Endometrium (tissue), 2 donors: ENCODE measurements at regions not wholly inside any gene's neighbourhood (a gene's known extent, or its start where the extent isn't known, plus 50 kb on each side); places are given as distances from the start of the nearest gene placed in this dataset.

Experiments used
- FAIRE-seq: peaks from 2 replicates; lab custom pipeline; 2012; peaks lifted over from hg19 to GRCh38; lab: Jason Lieb, UNC
- donor health status: control.
- donor health status: control.

DNA sequence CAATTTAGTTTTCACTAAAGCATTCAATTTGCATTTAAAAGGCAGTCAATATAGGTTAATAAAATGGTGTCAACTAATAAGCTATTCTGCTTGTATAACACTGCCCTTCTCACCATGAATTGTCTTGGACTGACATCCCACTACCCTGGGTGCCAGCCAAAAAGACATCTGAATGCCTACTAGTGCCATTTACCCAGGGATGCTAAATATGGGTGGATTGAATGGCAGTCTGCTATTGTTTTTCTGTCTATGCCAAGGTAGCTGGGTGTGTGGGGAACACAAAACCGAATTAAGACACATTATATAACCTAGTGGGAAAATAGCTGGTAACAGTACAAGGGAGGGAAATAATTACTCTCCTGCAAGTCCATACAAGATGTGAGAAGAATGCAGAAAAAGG lies 240.0 kb upstream of the CFAP20DC start:
- no peak for FAIRE-seq

DNA sequence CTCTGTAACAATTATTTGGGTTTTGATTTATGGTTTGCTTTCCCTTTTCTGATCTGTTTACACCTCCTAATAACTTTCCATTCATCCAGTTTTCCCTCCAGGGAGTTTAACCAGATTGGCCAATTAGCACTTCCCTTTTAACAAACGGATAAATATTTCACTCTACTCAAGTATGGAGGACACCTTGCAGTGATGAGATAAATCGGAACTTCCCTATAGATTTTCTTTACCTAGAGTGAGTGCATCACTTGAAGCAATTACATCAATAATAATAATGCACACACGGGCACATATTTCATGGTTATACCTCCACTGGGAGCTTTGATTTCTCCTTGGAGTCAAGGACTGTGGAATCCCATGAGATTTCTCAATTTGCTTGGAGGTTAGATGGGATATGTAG lies 239.1 kb upstream of the CFAP20DC start:
- FAIRE-seq: no peak

DNA sequence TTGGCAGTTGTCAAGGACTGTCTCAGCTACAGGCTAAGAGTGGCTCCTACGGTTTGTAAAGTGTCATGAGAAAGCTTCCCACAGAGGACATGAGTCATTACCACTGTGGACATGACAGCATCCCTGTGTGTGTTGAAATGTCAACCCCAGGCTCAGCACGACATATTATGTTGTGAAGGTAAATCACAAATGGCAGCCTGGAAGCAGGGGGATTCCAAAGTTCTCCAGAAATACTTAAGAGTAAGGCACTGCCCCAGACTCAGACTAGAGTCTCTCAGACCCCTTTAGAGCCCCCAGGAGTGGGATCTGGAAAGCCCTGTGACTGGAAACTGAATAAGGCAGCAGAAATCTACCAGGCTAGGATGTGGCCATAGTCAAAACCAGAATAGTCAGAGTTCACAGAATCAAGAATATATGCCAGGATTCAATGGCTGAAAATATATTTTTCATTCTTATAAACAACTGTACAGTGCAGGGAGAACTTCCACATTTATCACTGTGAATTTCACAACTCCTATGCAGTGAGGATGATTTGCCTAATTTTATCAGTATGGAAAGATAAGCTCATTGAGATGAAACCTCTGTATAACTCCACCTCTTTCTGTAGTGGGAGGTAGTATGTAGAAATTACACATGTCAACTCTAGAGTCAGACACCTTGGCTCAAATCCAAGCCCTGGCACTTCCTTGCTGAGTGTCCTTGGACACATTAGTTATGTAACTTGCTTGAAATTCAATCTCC lies 237.1 kb upstream of the CFAP20DC start:
- no peak for FAIRE-seq

DNA sequence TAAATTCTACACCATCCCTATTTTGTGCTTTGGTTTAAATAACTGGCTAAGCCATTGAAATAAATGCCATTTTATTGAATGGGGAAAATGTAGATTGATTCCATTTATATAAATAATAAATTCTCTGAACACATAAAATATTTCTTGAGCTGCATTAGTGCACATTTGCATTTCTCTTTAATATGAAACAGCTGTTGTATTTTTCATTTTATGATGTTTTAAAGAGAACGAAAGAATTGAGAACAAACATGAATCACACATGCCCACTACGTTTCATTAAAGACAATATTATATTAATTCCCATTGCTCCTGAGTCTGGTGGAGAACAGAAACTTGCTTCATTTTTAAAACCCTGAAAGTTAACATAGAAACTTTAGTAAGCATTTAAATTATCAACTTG lies 235.7 kb upstream of the CFAP20DC start:
- FAIRE-seq: peak; percentile 89

DNA sequence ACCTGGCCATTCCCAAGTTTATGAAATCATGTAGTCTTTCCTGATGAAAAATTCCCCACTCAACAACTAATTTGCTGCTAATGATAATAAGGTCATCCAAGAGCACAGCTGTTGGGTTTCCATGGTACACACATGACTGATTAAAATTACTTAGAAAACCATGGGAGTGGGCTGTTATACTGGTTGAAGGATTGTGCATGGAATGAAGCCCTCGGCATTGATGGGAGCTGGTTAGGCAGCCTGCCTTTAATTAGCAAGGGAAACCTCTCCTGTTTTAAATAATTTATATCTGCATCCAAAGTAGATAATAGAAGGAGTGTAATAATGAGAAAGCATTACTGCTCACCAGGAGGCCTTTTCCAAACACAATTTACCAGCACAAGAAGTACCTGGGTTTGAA lies 235.1 kb upstream of the CFAP20DC start:
- FAIRE-seq: no peak

DNA sequence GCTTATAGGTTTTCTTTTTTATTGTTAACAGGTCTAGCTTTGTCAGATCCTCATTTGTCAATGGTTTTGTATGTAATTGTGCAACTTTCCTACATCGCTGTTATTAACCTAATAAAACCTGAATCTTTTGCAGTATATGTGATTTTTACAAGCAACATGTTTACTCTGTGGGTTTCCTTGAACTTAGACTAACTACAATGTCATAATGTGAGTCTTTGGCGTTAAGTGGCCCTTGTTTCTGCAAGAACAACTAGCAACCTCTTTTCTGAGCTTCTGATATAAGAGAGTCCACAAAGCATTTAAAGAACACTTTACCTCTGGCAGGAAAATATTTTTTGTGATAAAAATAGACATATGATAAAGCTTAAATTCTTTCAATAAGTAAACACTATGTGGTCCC lies 230.3 kb upstream of the CFAP20DC start:
- no peak for FAIRE-seq

DNA sequence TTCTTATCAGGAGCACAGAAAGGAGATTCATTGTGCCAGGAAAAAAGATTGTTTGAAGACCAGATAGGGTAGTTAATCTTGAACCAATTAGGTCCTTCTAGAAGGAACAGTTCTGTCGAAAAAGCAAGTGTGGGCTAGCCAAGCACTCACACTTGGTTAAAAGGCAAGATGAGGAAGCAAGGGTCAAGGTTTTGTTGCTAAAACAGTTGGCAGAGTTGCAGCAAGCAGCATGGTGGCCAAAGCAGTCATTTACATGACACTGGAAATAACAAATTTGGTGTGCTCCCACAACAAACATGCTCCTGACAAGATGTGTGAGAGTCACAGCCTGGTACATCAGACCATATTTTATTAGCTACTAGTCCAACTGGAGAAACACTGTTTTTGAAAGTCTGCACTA lies 228.0 kb upstream of the CFAP20DC start:
- no peak for FAIRE-seq

DNA sequence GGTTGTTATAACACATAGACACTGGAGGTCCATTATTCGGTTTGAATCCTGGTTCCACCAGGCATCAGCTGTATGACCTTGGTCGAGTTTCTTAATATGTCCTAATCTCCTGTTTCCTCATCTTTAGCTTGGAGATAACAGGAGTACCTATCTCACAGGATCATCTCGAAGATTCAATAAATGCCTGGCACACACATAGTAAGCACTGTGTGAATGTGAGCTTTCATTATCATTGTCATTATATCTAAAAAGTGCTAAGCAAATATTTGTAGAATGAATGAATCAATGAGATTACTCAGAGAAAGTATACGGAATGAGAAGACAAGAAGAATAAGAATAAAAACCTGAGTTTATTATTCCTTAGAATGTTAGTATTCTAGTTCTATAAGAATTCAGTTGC lies 227.4 kb upstream of the CFAP20DC start:
- FAIRE-seq: no peak

DNA sequence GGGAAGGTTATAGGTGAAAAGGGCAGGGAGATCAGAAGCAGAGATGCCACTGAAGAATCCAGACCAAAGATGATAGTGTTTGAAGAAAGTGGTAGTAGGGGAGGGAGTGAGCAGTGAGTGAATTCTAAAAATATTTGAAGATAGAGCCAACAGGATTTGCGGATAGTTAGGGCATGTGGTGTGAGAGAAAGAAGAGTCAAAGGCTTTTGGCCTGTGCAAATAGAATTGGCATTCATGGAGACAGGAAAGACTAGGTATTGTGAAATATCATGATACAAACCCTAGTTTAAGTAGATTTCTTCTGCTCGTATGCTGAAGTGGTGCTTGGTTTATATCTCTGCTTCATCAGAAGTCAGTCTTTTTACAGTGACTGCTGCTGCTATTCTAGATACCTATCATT lies 224.2 kb upstream of the CFAP20DC start:
- no peak for FAIRE-seq

DNA sequence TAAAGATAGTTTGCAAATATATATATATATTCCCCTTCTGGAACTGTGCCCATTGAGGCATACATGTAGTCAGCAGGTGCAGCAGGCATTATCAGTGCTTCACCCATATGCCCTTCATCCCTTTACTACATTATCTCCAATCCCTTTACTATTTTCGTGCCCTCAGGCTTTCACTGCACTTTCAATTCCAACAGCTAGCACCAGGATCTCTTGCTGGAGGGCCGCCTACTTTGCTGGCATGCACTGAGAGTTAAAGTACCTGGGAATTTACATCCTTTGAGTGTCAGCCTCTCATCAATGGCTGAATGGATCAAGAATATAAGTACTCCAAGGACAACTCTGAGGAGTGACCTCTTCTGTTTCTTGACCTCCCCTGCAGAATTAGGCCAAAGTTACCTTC lies 222.1 kb upstream of the CFAP20DC start:
- no peak for FAIRE-seq

DNA sequence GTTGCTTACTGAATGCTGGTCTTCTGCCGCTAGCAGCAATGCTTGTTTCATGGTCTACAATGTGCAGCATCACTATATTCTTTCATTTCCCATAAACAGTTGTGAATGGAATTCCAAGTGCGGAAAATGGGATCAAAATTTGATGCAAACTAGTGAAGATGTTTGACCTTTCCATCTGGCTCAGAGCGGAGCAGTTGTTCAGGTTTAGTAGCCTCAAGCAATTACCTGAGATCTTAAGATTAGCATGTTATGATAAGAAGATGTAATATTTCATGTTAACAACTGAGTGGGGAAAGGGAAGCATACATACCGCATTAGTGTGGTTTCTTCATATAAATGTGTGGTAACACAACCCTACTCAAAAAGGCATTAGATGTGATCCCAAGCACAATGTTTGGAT lies 221.1 kb upstream of the CFAP20DC start:
- no peak for FAIRE-seq

DNA sequence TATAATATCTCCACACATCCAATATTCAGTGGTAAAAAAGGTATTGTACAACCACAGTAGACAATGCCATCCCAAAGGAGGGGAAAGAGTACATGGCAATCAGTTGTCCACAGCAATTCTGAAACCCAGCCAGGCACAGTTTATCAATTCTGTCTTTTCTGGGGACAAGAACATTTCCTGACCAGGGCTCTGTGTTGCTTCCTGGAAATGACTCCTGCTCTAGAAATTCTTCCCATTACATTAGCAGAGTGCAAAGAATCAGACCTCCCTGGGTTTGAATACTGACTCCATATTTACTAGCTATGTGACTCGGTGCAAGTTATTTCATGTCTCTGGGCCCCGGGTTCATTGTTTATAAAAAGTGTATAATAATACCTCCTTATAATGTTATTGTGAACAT lies 220.4 kb upstream of the CFAP20DC start:
- FAIRE-seq: no peak

DNA sequence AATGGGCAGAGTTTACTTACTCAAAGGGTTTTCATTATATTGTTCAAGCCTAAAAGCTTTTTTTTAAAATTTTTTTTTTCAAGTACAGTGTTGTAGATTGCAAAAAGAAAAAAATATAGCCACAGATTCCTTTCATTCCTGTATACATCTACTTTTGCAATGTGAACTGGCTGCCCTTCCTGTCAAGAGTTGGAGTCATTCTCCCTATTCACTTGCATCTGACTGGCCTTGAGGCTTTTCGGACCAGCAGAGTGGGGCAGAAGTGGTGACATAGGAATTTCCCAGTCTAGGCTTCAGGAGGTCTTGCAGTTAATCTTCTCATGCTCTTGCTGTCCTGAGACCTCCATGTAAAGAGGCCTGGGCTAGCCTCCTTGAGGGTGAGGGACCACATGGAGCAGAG lies 218.3 kb upstream of the CFAP20DC start:
- no peak for FAIRE-seq

DNA sequence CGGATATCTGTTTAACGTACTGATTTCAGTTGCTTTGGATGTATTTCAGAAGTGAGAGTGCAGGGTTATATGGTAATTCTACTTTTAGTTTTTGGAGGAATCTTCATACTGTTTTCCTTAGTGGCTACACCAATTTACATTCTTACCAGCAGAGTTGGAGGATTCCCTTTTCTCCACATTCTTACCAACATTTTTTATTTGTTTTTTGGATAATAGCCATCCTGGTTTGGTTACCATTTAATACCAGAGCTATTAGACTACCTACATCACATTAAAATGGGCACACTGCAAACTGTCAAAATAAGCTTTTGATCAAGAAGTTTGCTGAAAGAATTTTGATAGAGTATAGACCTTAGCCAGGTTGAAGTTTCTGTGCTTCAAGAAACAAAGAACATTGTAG lies 217.2 kb upstream of the CFAP20DC start:
- no peak for FAIRE-seq

DNA sequence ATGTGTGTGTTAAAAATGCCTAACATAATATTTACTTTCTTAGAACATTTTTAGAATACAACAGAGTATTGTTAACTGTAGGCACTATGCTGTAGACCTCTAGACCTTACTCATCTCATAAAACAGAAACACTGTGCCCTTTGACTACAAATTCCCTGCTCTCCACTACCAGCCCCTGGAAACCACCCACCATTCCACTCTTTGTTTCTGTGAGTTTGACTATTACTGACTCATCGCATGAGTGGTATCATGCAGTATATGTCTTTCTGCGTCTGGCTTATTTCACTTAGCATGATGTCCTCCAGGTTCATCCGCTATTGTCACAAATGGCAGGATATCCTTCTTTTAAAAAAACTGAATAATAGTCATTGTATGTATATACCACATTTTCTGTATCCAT lies 216.7 kb upstream of the CFAP20DC start:
- no peak for FAIRE-seq

DNA sequence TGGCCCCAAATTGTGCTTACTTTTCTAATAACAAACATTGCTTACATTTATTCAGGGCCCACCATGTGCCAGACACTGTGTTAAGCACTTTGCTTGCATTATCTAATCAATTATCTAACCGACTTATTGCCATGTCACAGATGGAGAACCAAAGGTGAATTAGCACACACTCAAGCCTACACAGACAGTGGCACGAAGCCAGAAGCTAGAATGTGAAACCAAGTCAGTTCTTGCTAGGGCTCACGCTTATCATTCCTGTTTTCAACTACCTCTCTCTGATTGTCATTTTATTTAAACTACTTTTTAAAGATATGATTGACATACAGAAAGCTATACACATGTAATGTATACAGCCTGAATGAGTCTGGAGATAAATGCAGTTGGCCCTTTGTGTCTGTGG lies 215.7 kb upstream of the CFAP20DC start:
- FAIRE-seq: no peak

DNA sequence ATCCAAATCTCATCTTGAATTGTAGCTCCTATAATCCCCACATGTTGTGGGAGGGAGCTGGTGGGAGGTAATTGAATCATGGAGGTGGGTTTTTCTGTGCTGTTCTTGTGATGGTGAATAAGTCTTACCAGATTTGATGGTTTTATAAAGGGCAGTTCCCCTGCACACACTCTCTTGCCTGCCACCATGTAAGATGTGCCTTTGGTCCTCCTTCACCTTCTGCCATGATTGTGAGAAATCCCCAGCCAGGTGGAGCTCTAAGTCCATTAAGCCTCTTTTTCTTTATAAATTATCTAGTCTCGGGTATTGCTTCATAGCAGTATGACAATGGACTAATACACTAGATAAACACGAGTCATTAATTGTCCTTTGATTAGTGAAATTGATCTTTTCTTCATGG lies 214.5 kb upstream of the CFAP20DC start:
- no peak for FAIRE-seq

DNA sequence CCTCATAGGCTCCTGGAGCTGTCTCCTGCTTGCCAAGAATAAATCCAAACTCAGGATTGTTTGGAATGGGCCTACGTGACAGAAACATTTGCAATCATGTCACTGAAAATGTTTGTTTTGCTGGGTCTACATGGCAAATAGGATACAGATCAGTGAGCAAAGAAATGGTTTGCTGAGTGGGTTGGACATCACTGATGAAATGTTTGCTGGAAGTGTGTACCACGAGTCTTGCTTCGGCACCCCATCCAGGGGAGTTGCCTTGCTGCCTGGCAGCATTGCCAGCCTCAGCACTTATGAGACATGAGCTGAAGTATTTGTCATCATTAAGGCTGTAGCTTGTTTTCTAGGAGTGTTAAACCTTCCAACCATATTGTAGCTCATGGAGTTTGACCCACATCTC lies 213.3 kb upstream of the CFAP20DC start:
- no peak for FAIRE-seq

DNA sequence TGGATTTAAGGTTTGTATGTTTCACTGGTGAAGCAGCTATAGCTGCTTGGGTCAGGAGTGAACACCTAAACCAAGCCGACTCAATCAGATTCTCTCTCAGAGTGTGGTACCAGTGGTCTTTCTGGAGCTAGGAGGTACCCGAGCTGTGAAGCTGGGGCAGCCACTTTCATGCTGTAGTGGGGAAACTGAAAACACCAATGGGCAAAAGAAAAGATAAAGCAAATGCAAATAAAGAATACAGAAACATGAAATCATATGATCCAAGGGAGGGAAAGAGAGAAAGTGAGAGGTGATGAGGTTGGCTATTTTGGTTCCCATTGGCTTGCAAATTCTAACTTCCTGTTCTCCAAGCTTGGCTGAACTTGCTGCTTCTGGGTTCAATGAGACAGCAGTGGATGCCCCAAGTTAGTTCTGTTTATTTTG lies 212.3 kb upstream of the CFAP20DC start:
- FAIRE-seq: no peak

DNA sequence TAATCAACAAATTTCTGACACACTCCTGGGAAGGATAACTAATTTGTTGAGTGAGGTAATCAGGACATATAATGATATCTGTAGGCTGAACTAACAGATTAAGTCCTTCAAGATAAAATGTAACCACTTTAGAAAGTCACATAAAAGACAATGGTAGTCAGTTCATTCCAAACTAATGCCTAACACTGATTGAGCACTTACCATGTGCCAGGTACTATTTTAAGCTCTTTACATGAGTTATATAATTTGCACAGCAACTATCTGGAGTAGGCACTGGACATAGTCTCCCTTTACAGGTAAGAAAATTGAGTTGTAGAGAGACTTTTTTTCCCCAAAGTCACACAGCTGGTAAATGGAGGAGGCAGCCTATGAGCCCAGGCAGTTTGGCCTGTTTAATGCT lies 211.2 kb upstream of the CFAP20DC start:
- FAIRE-seq: no peak

DNA sequence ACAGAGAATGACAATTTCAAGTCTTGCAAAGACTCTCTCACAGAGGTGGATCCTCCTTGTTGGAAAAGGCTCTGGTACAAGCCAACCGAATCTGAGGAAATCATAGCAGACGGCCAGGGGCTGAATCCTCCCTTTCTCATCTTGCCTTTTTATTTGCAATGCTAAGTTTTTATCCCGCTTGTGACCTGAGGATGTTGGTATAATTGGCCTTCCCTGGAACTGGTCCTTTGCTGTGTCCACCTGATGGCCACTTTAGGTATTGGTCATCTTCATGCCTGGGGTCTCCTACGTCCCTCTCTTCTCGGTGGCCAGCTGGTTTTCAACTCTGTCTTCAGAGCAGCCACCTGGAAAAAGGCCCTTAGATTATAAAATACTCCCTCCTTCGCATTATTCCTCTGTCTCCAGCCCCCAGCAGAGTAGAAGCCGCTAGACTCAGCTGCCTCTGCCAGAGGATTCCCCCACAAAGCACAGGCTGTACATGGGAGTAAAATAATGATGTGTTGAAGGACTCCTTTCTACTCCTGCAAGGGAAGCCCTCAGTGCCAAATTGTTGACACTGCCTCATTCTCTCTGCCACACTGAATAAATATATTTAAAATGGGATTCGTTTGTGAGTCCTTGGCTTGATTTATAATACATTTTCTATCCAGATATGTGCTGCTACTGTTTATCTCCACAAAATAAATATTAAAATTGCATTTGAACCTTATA lies 208.9 kb upstream of the CFAP20DC start:
- FAIRE-seq: no peak

DNA sequence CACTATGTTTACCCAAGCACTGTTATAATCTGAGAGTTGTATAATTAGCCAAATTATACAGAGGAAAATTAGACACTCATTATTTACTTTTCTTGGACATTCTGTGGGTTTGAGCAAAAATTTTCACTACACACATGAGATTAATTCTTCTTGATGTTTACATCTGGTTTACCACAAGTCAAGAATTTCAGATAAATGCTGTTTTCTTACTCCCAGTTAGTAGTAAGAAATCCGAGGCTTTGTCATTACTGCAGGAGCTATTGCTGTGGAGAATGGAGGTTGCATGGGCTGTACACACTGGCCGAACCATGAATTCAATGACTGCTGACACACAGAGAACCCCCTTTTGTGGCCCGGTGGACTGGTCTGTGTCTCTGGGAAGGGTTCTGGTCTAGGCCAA lies 207.7 kb upstream of the CFAP20DC start:
- no peak for FAIRE-seq

DNA sequence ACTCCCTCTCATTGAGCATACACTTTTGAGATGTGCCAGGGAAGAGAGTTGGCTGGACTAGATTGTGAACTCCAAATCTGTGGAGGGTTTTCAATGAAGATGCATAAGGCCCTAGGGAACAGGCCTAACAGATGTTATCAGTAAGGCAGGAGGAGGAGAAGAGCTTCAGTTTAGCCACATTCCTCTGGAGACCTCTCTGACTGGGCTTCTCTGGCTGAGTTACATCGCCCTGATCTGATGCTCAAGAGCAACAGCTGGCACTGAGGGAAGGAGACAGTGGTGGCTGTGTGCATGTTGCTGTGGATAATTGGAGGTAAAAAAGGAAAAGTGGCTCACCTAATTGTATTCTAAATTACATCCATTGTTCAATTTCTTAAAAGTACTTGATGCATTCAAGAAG lies 206.4 kb upstream of the CFAP20DC start:
- FAIRE-seq: no peak

DNA sequence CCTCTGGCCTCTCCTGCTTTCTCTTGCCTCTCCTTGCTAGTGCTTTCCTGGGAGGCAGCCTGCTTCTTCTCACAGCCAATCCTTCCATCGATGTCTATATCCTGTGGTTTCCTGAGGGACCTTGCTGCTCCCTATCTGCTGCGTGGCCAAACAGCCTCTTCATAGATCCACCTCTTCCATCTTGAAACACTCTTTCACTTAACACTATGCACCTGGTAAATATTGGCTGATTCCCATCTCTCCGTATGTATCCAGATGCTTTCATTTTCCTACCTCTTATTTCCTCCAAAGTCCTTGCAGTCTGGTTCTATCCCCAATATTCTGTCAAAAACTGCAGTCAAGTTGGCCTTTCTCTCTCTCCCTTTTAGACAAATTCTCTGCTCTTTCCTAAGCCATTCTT lies 205.2 kb upstream of the CFAP20DC start:
- FAIRE-seq: no peak
